CMK (cell line): ENCODE measurements at regions not wholly inside any gene's neighbourhood (a gene's known extent, or its start where the extent isn't known, plus 50 kb on each side); places are given as distances from the start of the nearest gene placed in this dataset.

Experiments
- DNase-seq: peaks from one replicate; pipeline ENCODE4 v3.0.0-alpha.2; 2010; ENCODE audit warnings: low read depth

DNA sequence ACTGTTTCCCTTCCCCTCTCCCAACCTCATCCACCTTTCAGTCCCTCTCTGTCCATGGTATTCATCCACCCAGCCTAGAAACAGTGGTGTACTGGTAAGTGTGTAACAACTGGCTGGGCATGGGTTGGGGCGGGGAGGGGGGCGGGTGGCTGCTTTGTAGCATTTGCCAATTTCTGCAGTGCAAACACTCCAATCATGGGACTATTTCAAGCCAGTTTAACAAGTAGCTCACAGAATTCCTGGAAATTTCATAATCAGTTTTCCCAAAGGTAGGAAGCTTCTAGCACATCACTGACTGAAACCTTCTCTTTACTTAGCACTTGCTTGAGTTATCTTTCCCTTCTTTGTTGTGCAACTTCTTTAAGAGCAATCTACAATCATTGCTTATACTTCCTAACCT is 100.8 kb upstream of the WASF3 start:
- no peak for DNase-seq

- DNase-seq: no peak
Measured at GRCh38 chr13:26457212-26457611, 100.3 kb upstream of the WASF3 start.

- DNase-seq: no peak
Measured at GRCh38 chr13:26458196-26458749, 99.2 kb upstream of the WASF3 start.

DNA sequence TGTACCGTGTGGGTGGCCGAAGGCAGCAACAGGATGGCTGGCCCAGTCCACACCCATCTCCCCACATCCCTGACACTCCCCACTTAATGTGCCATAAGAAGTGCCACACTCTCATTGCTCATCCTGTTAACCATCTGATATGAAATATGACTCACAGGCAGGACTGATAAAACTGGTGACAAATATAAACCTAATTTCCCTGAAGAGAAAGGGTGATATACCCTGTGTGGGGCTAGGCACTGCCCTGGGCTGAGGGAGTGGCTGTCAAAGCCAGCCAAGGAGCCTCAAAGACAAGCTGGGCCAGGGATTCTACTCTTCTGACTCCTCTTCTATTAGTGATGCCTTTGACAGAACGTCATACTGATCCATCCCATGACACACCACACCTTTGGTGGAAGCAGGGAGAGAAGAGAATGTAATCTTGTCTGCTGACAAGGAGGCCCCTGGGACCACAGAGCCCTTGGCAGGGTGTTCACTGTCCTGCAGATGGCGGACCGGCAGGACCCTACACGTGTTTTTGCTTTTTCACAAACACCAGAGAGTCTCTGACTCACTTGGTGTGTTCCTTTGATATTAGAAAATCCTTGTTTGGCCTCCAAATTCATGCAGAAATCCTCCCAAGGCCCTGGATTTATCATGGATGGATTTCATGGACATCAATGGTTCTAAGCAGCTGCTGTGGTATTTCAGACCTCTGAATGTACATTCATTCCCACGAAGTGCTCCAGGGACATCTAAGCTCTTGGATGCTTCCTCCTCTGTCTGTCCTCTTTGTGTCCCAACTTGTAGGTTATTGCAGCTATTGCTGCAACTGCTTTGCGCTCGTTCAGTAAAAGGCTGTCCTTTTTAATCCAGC is 98.0 kb upstream of the WASF3 start:
- no peak for DNase-seq

DNA sequence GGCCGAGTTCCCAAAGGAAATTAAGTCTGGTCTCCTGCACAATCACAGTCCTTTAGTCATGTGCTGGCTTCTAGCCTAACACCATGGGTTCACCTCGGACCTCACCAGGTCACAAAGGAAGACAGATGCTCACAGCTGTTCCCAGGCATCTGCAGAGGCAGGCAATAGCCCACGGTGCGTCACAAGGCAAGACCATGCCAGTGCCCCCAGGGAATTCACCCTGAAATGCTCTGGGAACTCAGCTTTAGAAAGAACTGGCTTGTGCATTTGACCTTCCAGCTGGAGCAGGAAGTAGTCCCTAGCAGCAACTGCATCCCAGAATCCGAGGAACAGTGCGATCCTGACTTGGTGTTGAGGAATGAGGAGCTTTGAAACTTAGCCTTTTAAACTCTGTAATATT is 96.8 kb upstream of the WASF3 start:
- no peak for DNase-seq

GRCh38 chr13:26463296-26463695 is 94.2 kb upstream of the WASF3 start:
- DNase-seq: no peak

DNA sequence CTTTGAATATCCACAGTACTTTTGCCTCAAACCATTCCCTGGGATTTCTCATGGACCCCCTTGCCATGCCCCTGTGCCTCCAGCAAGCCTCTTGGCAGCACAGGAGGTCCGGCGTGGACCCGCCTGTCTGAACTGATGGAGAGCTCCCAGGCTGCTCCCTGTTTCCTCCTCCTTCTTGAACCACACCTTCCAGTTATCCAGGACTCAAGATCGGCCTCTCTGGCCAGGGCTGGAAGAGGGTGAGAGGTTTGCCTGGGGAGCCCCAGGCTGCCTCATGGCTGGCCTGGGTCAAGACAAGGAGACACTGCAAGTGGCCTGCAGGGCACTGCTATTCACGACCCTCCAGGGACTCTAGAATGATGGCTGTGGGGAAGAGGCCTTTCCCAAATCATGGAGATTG is 93.6 kb upstream of the WASF3 start:
- DNase-seq: no peak

GRCh38 chr13:26465514-26465913 is 92.0 kb upstream of the WASF3 start:
- DNase-seq: no peak

GRCh38 chr13:26465954-26466353 is 91.5 kb upstream of the WASF3 start:
- DNase-seq: no peak

- DNase-seq: no peak
Measured at GRCh38 chr13:26468265-26468801, 89.2 kb upstream of the WASF3 start.

DNA sequence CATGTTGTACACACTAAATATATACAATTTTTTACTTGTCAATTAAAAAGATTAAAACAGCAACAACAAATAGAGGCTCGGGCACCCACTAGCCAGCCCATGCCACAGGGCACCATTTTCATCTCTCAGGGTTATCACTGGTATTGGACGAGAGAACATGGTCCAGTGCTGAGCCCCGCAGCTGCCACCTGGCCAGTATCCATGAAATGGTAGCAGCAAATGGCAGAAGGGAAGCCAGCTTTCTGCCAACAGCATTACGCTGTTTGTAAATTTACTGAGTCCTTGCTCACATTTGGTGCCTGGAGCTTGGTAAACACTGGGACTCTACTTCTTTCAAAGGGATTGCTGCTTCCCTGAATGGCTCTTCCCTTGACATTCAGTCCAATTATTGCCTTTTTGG is 87.9 kb upstream of the WASF3 start:
- DNase-seq: no peak

DNA sequence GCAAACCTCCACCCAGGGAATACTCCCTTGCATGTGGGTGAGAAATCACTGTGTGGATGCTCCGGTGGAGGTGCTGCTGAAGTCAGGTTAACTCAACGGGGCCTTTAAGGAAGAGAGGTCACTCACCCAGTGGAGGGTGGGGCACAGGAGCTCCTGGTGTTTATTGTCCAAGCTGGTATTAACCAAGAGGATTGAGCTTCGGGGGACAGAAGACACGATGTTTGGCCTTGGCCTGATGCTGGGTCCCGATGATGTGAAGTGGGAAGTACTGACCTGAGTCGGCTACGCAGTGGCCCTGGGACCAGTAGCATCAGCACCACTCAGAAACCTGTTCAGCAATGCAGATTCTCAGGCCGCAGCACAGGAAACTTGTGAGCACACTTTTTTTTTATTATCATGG is 85.7 kb upstream of the WASF3 start:
- no peak for DNase-seq

- DNase-seq: no peak
Measured at GRCh38 chr13:26473571-26474230, 83.8 kb upstream of the WASF3 start.

GRCh38 chr13:26474286-26474685 is 83.2 kb upstream of the WASF3 start:
- DNase-seq: no peak

- DNase-seq: no peak
Measured at GRCh38 chr13:26475176-26476110, 82.0 kb upstream of the WASF3 start.

- no peak for DNase-seq
Measured at GRCh38 chr13:26476111-26476781, 81.2 kb upstream of the WASF3 start.

- no peak for DNase-seq
Measured at GRCh38 chr13:26476782-26477142, 80.7 kb upstream of the WASF3 start.

GRCh38 chr13:26477681-26478080 is 79.8 kb upstream of the WASF3 start:
- no peak for DNase-seq

DNA sequence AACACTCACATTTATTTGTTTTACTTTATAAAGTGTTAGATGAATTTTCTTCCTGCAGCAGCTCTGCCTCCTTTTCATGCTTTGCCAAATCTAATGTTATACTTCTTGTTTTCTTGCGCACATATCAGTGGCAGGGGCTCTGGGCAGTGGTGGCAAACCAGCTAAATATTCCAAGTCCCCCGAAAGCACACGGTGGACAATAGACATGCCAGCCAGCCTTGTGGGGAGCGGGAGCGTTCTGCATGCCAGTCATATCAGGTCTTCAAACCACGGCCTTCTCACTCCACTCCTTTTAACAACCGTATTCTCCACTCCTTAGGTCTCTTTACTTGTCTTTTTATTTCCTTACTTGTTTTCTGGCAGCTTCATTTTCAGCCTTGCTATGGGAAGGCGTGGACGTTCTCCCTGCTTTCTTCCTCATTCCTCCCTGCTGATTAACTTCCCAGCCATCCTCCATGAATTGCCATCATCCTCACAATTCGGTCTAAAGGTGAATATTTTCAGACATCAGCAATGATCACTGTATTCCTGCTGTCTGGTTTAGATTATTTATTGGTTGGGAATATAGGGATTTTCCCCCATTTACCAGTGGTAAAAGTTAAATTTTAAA is 77.1 kb upstream of the WASF3 start:
- DNase-seq: no peak

DNA sequence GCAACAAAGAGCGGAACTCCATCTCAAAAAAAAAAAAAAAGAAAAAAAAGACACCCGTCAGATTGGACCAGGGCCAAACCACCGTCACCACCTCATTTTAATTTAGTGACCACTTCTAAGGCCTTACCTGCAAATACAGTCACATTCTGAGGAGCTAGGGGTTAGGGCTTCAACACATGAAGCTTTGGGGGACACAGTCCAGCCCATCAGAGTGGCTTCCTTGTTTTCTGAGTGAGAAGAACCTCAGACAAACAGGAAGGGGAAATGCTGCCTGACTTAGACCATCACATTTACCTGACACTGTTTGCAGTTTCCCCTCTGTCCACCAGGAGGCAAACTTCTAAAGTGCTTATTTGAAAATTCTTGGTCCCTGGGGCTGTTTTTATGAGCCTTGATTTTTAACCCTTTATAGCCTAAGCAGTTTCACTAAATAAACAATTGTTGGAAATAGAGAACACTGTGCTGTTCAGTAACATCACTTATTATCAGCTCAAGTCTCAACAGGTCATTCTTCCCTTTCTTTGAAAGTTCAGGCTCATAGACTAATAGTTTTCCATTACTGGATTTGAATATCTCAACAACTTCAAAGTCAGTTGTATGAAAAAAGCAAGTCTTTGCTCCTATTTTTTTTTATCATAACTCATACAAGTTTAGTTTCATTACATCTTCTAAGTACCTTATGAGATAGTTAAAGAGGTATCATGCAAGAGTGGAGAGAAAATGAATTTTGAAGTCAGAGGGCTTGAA is 74.9 kb upstream of the WASF3 start:
- DNase-seq: peak; percentile 25
